H1 (cell line): ENCODE measurements at regions not wholly inside any gene's neighbourhood (a gene's known extent, or its start where the extent isn't known, plus 50 kb on each side); places are given as distances from the start of the nearest gene placed in this dataset.

Experiments
- EGR1 ChIP-seq: IDR thresholded peaks from 2 replicates; pipeline ENCODE4 v1.6.1; 2011; ENCODE audit warnings: low read depth, low read length, borderline replicate concordance
- JUND ChIP-seq: IDR thresholded peaks from 2 replicates; pipeline ENCODE4 v1.6.1; 2011; ENCODE audit warnings: mild to moderate bottlenecking, improper control_type of control experiment, low read length
- POLR2A ChIP-seq, 2 experiments: IDR thresholded peaks; 1 replicate in 1 of 2; 2 replicates in 1 of 2; pipeline ENCODE4 v1.6.1; 2011; ENCODE audit warnings: low read depth in 2 of 2, low read length in 2 of 2, mild to moderate bottlenecking in 2 of 2; ENCODE audit errors: control extremely low read depth in 1 of 2
- POLR2AphosphoS5 ChIP-seq: IDR thresholded peaks from 2 replicates; pipeline ENCODE4 v1.6.1; 2011; ENCODE audit warnings: low read depth, low read length
- RFX5 ChIP-seq: IDR thresholded peaks from 2 replicates; pipeline ENCODE4 v1.6.1; 2011; ENCODE audit warnings: low read depth, low read length, improper control_type of control experiment, borderline replicate concordance
- SRF ChIP-seq: IDR thresholded peaks from 2 replicates; pipeline ENCODE4 v1.6.1; 2011; ENCODE audit warnings: mild to moderate bottlenecking, low read depth, low read length, moderate library complexity
- TAF1 ChIP-seq: IDR thresholded peaks from 2 replicates; pipeline ENCODE4 v1.6.1; 2011; ENCODE audit warnings: mild to moderate bottlenecking, low read depth, low read length
- TBP ChIP-seq: IDR thresholded peaks from 2 replicates; pipeline ENCODE4 v1.6.1; 2011; ENCODE audit warnings: low read depth, low read length, improper control_type of control experiment
- TF ChIP-seq, protein P1 (sequence below), 3 experiments: IDR thresholded peaks; 1 replicate in 2 of 3; 2 replicates in 1 of 3; pipeline versions ENCODE4 v1.5.1 to v1.6.1; 2011; ENCODE audit warnings: low read length in 3 of 3, mild to moderate bottlenecking in 3 of 3, inconsistent platforms in 2 of 3, low read depth in 1 of 3, moderate library complexity in 1 of 3; ENCODE audit not compliant: insufficient read depth in 1 of 3; ENCODE audit errors: control extremely low read depth in 1 of 3

DNA sequence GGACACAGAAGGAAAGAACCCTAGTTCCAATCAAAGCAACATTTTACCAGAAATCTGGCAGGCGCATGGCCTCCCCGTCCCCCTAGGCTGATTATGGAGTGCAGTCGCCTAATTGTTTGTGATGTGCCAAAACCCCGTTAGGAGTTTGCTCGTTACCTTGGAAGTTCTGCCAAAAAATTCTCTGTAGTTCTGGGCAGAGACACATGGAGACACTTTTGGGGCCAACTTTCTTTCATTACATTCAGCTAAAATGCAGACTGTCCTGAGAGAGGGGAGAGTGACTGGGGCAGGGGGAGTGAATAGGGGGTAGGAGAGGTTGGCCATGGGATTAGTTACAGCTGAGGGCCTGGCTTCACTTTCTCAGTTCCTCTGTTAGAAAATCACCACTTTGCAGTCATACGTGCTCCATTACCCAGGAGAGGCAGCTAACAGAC, 158.0 kb upstream of the NPVF start:
- TF ChIP-seq POLR2A (IDR thresholded peaks at IDR 0.05; ENCODE audit: control extremely low read depth in 1 of 2, low read depth in 2 of 2, low read length in 2 of 2) (no peak), TAF1 (no peak), POLR2AphosphoS5 (no peak), TBP (no peak), SRF (no peak), JUND (no peak), RFX5 (no peak), EGR1 (no peak)
- TF ChIP-seq, protein P1, sequence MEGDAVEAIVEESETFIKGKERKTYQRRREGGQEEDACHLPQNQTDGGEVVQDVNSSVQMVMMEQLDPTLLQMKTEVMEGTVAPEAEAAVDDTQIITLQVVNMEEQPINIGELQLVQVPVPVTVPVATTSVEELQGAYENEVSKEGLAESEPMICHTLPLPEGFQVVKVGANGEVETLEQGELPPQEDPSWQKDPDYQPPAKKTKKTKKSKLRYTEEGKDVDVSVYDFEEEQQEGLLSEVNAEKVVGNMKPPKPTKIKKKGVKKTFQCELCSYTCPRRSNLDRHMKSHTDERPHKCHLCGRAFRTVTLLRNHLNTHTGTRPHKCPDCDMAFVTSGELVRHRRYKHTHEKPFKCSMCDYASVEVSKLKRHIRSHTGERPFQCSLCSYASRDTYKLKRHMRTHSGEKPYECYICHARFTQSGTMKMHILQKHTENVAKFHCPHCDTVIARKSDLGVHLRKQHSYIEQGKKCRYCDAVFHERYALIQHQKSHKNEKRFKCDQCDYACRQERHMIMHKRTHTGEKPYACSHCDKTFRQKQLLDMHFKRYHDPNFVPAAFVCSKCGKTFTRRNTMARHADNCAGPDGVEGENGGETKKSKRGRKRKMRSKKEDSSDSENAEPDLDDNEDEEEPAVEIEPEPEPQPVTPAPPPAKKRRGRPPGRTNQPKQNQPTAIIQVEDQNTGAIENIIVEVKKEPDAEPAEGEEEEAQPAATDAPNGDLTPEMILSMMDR (IDR thresholded peaks at IDR 0.05; ENCODE audit: control extremely low read depth in 1 of 3, insufficient read depth in 1 of 3, low read depth in 1 of 3, low read length in 3 of 3) = no peak
